Keratinocyte (primary cell): ENCODE measurements at regions not wholly inside any gene's neighbourhood (a gene's known extent, or its start where the extent isn't known, plus 50 kb on each side); places are given as distances from the start of the nearest gene placed in this dataset.

Experiments used
- CTCF ChIP-seq, 3 experiments: IDR thresholded peaks in 1 of 3; conservative IDR thresholded peaks in 1 of 3; optimal IDR thresholded peaks in 1 of 3; 2 replicates in 2 of 3; 3 replicates in 1 of 3; pipeline versions ENCODE3 to v1.5.1; 2011; ENCODE audit warnings: low read length in 3 of 3, mild to moderate bottlenecking in 3 of 3, moderate library complexity in 2 of 3, control low read depth in 1 of 3, inconsistent platforms in 1 of 3; ENCODE audit not compliant: insufficient read depth in 2 of 3; ENCODE audit errors: extremely low read depth in 1 of 3
- EZH2 ChIP-seq: IDR thresholded peaks from one replicate; pipeline ENCODE4 v1.6.1; 2012; ENCODE audit warnings: inconsistent platforms, mild to moderate bottlenecking, low read length, moderate library complexity

GRCh38 chrX:120741452-120741851 is 111.6 kb upstream of the C1GALT1C1 start:
- TF ChIP-seq EZH2 = no peak
- no peak for TF ChIP-seq CTCF (optimal IDR thresholded peaks at IDR 0.05 in 1 of 3, IDR thresholded peaks at IDR 0.05 in 1 of 3, conservative IDR thresholded peaks at IDR 0.05 in 1 of 3; ENCODE audit: extremely low read depth in 1 of 3, insufficient read depth in 2 of 3, low read length in 3 of 3)
